ENCODE measurements at regions not wholly inside any gene's neighbourhood (a gene's known extent, or its start where the extent isn't known, plus 50 kb on each side); places are given as distances from the start of the nearest gene placed in this dataset.
"Not testable (repeated sequence)": the region's sequence is repeated elsewhere in the genome, so short reads cannot be mapped to it uniquely, and the experiment has no call there.

GRCh38 chr20:11689262-11689661 lies 228.4 kb upstream of the BTBD3 start:
- in situ Hi-C loops (cut with MboI; ENCODE audit: low sequenced_read_pairs), result loop anchor here (25.0 kb wide), 1 partner anchor 1423 kb away; no protein-coding TSS in a partner anchor

- in situ Hi-C loops (cut with MboI; ENCODE audit: low sequenced_read_pairs), result loop anchor here (25.0 kb wide), 1 partner anchor 1421 kb away; no protein-coding TSS in a partner anchor
These were observed 225.9 kb upstream of the BTBD3 start for GRCh38 chr20:11691766-11692165.

DNA sequence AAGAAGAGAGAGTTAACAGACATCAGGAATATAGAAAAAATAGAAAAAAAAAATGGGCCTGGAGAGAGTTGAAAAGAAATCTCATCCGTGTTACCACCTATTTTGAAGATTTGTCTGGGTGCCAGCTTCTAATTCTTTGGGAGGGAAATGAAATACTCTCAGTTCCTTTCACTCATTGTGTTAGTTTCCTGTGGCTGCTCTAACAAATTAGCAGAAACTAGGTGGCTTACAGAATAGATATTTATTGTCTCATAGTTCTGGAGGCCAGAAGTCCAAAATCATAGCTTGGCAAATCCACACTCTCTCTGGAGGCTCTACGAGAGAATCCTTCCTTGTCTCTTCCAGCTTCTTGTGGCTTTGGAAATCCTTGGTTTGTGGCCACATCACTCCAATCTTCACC lies 225.1 kb upstream of the BTBD3 start:
- in situ Hi-C loops (cut with MboI; ENCODE audit: low sequenced_read_pairs), result loop anchor here (25.0 kb wide), 1 partner anchor 1420 kb away; no protein-coding TSS in a partner anchor

DNA sequence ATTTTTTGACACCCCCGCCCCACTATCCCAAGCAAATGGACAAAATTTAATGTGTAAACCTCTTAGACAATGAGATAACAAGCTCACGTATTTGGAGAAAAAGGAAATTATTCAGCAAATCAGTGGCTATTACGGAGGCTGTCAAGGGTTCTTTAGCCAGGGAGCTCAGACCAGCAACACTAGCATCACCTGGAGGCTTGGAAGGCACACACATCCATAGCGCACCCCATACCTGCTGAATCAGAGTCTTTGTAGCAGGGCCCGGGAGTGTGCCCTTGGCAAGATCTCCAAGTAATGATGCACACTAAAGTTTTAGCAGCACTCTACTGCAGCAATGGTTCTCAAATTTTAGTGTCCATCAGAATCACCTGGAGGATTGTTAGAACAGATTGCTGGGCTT lies 223.2 kb upstream of the BTBD3 start:
- in situ Hi-C loops (cut with MboI; ENCODE audit: low sequenced_read_pairs), result loop anchor here (25.0 kb wide), 1 partner anchor 1418 kb away; no protein-coding TSS in a partner anchor

GRCh38 chr20:11697055-11697454 lies 220.6 kb upstream of the BTBD3 start:
- in situ Hi-C loops (cut with MboI; ENCODE audit: low sequenced_read_pairs), result loop anchor here (25.0 kb wide), 1 partner anchor 1415 kb away; no protein-coding TSS in a partner anchor

GRCh38 chr20:11697646-11698045 lies 220.0 kb upstream of the BTBD3 start:
- in situ Hi-C loops (cut with MboI; ENCODE audit: low sequenced_read_pairs), result loop anchor here (25.0 kb wide), 1 partner anchor 1415 kb away; no protein-coding TSS in a partner anchor

- in situ Hi-C loops (cut with MboI; ENCODE audit: low sequenced_read_pairs), result loop anchor here (25.0 kb wide), 1 partner anchor 1414 kb away; no protein-coding TSS in a partner anchor
These were observed 219.6 kb upstream of the BTBD3 start for GRCh38 chr20:11698124-11698523.

- in situ Hi-C loops (cut with MboI; ENCODE audit: low sequenced_read_pairs), result no loop called here
These were observed 216.9 kb upstream of the BTBD3 start for GRCh38 chr20:11700831-11701230.

DNA sequence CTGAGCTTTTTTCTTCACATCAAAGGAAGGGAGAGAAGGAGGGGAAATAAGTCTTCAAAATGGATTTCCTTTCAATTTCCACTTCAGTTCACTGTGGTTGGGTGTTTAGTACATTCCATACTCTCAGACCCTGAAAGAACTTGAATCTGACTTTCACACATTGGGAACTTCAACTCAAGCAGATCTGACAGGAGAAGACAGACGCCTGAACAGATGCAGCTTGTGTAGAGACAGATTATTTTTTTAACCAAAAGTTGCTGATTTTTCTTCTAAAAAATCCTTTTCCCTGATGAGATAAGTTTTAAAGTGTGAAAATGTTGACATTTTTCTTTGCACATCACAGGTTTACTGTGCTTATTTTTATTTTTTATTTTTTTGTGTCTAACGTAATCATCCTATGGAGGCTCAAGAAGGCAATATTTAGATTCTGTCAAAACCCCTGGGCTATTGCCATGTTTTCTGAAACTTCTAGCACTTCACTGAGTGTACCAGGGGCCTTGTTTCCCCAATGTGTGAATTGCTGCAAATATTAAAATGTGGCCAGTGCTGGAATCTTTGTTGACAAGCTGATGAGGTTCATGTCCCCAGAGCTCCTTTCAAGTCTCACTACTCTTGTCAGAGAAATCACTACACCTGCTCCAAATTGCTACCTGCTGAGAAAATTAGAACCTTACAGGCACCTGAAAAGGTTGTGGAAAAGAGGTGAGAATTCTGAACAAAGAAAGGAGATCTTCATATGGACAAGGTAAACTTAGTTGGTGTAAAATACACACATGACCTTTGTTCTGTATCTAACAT lies 214.8 kb upstream of the BTBD3 start:
- in situ Hi-C loops (cut with MboI; ENCODE audit: low sequenced_read_pairs), result no loop called here

- in situ Hi-C loops (cut with MboI; ENCODE audit: low sequenced_read_pairs), result no loop called here
These were observed 212.2 kb upstream of the BTBD3 start for GRCh38 chr20:11705512-11705911.

DNA sequence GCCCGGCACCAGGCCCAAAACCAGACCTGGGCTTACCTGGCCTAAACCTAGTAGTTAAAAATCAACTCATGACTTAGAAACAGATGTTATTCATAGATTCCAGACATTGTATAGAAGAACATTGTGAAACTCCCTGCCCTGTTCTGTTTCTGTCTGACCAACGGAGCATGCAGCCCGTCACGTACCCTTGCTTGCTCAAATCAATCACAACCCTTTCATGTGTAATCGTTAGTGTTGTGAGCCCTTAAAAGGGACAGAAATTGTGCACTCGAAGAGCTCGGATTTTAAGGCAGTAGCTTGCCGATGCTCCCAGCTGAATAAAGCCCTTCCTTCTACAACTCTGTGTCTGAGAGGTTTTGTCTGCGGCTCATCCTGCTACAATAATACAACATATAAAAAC lies 209.5 kb upstream of the BTBD3 start:
- in situ Hi-C loops (cut with MboI; ENCODE audit: low sequenced_read_pairs), result not testable (repeated sequence)

GRCh38 chr20:11711214-11711613 lies 206.5 kb upstream of the BTBD3 start:
- in situ Hi-C loops (cut with MboI; ENCODE audit: low sequenced_read_pairs), result no loop called here

DNA sequence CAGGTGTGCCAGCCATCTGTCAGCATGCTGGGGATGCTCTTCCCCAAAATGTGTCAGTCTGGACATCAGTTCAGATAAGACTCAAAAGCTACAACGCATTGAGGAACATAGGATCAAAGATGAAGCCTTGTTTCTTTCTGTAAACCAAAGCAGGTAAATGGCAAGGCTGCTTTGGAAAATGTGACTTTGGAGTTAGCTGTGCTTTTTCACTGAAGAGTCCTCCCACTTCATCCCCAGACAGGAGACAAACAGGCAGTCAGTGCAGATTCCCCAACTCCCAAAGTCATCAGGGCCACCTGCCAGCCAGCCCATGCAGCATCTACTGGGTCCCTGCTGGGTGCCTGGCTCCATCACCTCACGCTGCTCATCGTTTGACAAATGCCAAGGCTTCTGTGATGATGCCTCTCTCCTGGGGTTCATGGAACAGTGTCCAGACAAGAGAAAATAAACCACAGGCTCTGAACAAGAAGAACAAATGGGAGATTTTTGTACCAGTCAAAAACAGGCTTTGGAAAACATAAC lies 205.0 kb upstream of the BTBD3 start:
- in situ Hi-C loops (cut with MboI; ENCODE audit: low sequenced_read_pairs), result no loop called here

GRCh38 chr20:11714886-11715285 lies 202.8 kb upstream of the BTBD3 start:
- in situ Hi-C loops (cut with MboI; ENCODE audit: low sequenced_read_pairs), result no loop called here

- in situ Hi-C loops (cut with MboI; ENCODE audit: low sequenced_read_pairs), result no loop called here
These were observed 201.3 kb upstream of the BTBD3 start for GRCh38 chr20:11716239-11716944.

- in situ Hi-C loops (cut with MboI; ENCODE audit: low sequenced_read_pairs), result no loop called here
These were observed 200.8 kb upstream of the BTBD3 start for GRCh38 chr20:11716945-11717248.

DNA sequence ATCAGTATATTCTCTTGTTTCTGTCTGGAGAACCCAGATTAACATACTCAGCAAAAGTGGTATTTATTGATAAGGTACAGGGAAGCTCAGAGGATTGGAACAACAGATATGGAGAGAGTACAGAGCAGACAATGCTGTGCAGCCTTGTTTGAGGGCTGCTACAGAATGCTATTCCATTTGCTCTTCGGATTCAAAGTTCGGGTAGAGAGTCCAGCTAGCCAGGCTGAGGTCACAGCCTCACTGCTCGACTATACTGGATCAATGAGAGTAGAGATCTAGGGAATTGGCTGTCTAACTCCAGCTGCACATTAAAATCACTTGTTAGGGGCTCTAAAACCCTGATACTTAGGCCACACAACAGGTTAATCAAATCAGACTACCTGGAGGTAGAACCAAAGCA lies 200.1 kb upstream of the BTBD3 start:
- in situ Hi-C loops (cut with MboI; ENCODE audit: low sequenced_read_pairs), result no loop called here

DNA sequence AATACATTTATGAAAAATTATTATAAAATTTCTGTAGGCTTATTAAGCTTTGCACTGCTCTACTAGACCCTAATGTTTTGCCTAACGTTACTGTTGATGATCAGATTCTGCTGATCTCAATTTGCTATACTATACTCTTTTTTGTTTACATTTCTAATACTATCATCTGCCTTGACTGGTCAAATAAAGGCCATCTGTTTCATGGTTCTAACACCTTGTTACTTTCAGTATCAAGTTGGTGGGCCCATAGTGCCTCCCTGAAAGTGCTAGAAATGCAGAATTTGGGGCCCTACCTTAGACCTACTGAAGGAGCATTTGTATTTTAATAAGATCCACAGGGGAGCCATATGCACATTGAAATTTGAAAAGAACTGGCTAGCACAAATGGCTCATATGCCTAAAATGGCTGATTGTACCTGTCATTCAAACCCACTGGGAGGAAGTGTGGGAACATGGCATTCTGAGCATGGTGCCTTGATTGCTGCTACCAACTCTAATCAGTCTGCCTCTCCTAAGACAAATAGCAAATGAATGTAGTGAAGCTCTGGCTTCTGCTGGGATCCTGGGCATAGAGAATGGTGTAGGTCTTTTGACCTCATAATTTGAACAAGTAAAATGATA lies 199.1 kb upstream of the BTBD3 start:
- in situ Hi-C loops (cut with MboI; ENCODE audit: low sequenced_read_pairs), result no loop called here

DNA sequence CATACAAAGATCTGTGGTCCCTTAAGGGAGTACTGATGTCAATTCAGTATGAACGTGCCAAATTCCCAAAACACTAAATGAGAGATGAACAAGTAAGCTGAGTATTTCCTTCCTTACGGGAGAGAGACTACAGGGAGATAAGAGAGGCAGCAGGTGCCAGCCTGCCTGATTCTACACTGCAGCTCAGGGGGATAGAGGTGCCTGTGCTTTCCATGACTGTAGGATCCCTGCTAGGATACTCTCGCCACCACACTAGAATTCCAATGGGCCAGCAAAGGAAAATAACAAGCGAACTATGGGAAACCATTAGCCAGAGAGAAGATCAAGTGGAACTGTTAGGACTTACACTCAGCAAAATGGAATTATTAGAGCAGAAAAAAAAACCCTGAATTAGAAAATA lies 198.5 kb upstream of the BTBD3 start:
- in situ Hi-C loops (cut with MboI; ENCODE audit: low sequenced_read_pairs), result no loop called here

DNA sequence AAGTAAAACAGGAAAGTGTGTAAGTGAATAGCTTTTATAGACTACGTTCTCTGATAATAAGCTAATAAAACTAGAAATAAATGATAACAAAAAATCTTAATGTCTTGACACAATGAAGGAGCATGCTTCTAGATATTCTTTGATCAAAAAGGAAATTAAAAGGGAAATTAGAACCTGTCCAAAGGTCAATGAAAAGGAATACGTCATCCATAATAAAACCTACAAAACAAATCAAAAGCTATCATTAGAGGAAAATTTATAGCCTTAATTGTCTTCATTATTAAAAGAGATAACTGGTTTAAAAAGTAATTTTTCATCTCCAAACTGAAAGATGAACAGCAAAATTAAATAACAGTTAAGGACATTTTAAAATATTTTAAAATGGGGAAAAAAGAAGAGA lies 196.3 kb upstream of the BTBD3 start:
- in situ Hi-C loops (cut with MboI; ENCODE audit: low sequenced_read_pairs), result no loop called here

GRCh38 chr20:11724097-11724496 lies 193.6 kb upstream of the BTBD3 start:
- in situ Hi-C loops (cut with MboI; ENCODE audit: low sequenced_read_pairs), result no loop called here
